ENCODE measurements at regions not wholly inside any gene's neighbourhood (a gene's known extent, or its start where the extent isn't known, plus 50 kb on each side); places are given as distances from the start of the nearest gene placed in this dataset.
"Not testable (repeated sequence)": the region's sequence is repeated elsewhere in the genome, so short reads cannot be mapped to it uniquely, and the experiment has no call there.

DNA sequence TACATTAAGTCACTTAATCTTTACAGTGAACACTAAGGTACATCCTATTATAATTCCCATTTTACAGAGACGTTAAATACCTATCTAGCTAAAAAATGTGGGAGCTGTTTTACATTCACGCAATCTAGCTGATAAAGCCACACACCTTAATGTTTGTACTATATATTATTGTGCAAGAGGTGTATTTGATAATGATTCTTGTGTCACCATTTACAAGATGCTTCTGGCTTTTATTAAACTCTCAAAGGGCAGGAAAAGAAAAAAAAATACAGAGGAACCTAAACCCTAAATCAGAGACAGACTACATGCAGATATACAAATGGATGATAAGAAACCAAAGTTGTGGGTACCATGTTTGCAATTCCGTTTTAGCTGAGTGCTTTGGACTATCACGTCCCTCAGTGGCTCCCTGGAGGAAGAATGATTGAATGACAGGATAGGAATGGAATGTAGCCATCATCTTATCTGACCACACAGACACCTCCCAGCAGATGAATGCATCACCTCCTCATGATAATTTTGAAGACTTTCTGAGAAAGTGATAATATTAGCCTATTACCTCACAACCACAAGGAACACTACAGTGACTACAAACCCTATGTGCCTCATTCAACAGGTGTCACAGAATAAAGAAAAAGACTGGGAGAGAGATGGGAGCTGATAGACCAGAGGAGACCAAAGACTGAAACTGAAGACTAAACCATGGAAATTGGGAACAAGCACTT lies 230.5 kb upstream of the SERP2 start:
- Histone ChIP-seq H3K9me2 (replicated peaks; ENCODE audit: insufficient read depth, low read length) (no peaks in the 10 kb centered on the region), H3K36me3 (ENCODE audit: insufficient read depth, low read length) (no peaks in the 10 kb centered on the region), H3K27me3 (ENCODE audit: low read length) (no peaks in the 10 kb centered on the region; the same call in 1 of the 2 replicates), H3K4me2 (ENCODE audit: low read depth, low read length, poor library complexity, severe bottlenecking) (peak overlapping the region; percentile 64), H3K4me1 (ENCODE audit: low read length) (peaks cover 17% of the 10 kb centered on the region), H4K20me1 (ENCODE audit: insufficient read depth, low read depth, low read length) (no peaks in the 10 kb centered on the region), H3K79me2 (ENCODE audit: low read length) (no peaks in the 10 kb centered on the region), H3K27ac (ENCODE audit: low read length) (no peak overlapping the region), H2AFZ (ENCODE audit: low read length) (peak overlapping the region; percentile 83; the same call in 1 of the 2 replicates), H3K4me3 (ENCODE audit: low read length) (no peak overlapping the region; the same call in 1 of the 2 replicates), H3K9me3 (ENCODE audit: low read length) (no peaks in the 10 kb centered on the region), H3K9ac (ENCODE audit: low read length) (peak overlapping the region; percentile 74)
- no peak for DNase-seq

DNA sequence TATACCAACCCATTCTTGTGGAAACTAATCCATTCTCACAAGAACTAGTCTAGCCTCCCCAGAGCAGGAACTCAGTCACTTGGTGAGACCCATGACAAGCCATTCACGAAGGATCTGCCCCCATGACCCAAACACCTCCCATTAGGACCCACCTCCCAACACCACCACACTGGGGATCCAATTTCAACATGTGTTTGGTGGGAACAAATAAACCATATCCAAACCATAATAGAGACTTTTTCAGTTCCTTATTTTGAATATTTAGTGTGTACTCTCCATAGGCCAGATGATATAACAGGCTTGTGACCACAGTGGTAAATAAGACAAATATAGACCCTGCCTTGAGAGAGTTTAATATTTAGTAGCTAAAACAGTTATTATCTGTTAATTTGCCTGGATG lies 227.5 kb upstream of the SERP2 start:
- Histone ChIP-seq H3K4me3 (ENCODE audit: low read length) (no peak overlapping the region), H3K36me3 (ENCODE audit: insufficient read depth, low read length) (no peaks in the 10 kb centered on the region), H3K27ac (ENCODE audit: low read length) (no peak overlapping the region), H4K20me1 (ENCODE audit: insufficient read depth, low read depth, low read length) (no peaks in the 10 kb centered on the region), H3K9me2 (replicated peaks; ENCODE audit: insufficient read depth, low read length) (no peaks in the 10 kb centered on the region), H3K9ac (ENCODE audit: low read length) (no peak overlapping the region), H2AFZ (ENCODE audit: low read length) (no peak overlapping the region), H3K4me2 (ENCODE audit: low read depth, low read length, poor library complexity, severe bottlenecking) (no peak overlapping the region), H3K27me3 (ENCODE audit: low read length) (no peaks in the 10 kb centered on the region), H3K9me3 (ENCODE audit: low read length) (no peaks in the 10 kb centered on the region), H3K79me2 (ENCODE audit: low read length) (no peaks in the 10 kb centered on the region), H3K4me1 (ENCODE audit: low read length) (peaks cover 13% of the 10 kb centered on the region)
- no peak for DNase-seq

DNA sequence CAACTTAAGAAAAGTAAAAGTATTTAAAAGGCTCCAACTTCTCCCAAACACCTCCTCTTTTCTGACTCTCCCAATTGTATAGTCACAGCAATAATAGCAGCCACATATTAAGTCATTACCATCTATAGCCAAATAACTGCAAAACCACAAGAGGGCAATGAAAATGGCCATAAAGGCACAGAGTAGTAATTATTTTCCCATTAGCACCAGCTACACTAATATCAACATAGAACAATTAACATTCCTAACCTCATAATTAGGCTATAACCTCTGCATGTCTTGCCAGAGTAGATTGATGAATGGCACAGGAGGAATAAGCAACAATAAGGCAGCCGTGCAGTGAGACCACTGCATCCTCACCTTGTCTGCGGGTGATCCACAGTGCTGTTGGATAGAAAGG lies 226.4 kb upstream of the SERP2 start:
- Histone ChIP-seq H2AFZ (ENCODE audit: low read length) (no peak overlapping the region), H3K9me3 (ENCODE audit: low read length) (no peaks in the 10 kb centered on the region), H3K9me2 (replicated peaks; ENCODE audit: insufficient read depth, low read length) (no peaks in the 10 kb centered on the region), H3K27me3 (ENCODE audit: low read length) (0 out of 2 replicates have a peak, but pooled peaks cover 2% of the 10 kb centered on the region), H3K4me2 (ENCODE audit: low read depth, low read length, poor library complexity, severe bottlenecking) (no peak overlapping the region), H3K4me3 (ENCODE audit: low read length) (no peak overlapping the region), H3K36me3 (ENCODE audit: insufficient read depth, low read length) (no peaks in the 10 kb centered on the region), H3K79me2 (ENCODE audit: low read length) (no peaks in the 10 kb centered on the region), H3K27ac (ENCODE audit: low read length) (no peak overlapping the region), H3K9ac (ENCODE audit: low read length) (no peak overlapping the region), H4K20me1 (ENCODE audit: insufficient read depth, low read depth, low read length) (no peaks in the 10 kb centered on the region), H3K4me1 (ENCODE audit: low read length) (peaks cover 6% of the 10 kb centered on the region)
- DNase-seq: no peak

GRCh38 chr13:44147648-44148047 lies 226.0 kb upstream of the SERP2 start:
- 0 out of 2 replicates have a peak, but pooled peaks cover 2% of the 10 kb centered on the region for H3K27me3 ChIP-seq (ENCODE audit: low read length)
- H3K79me2 ChIP-seq (ENCODE audit: low read length): no peaks in the 10 kb centered on the region
- no peaks in the 10 kb centered on the region for H3K9me2 ChIP-seq (replicated peaks; ENCODE audit: insufficient read depth, low read length)
- H3K4me3 ChIP-seq (ENCODE audit: low read length): no peak overlapping the region
- peaks cover 2% of the 10 kb centered on the region for H3K4me1 ChIP-seq (ENCODE audit: low read length)
- H3K4me2 ChIP-seq (ENCODE audit: low read depth, low read length, poor library complexity, severe bottlenecking): no peak overlapping the region
- H4K20me1 ChIP-seq (ENCODE audit: insufficient read depth, low read depth, low read length): no peaks in the 10 kb centered on the region
- no peaks in the 10 kb centered on the region for H3K9me3 ChIP-seq (ENCODE audit: low read length)
- no peak for DNase-seq
- no peak overlapping the region for H3K9ac ChIP-seq (ENCODE audit: low read length)
- H3K36me3 ChIP-seq (ENCODE audit: insufficient read depth, low read length): no peaks in the 10 kb centered on the region
- H3K27ac ChIP-seq (ENCODE audit: low read length): no peak overlapping the region
- no peak overlapping the region for H2AFZ ChIP-seq (ENCODE audit: low read length)

DNA sequence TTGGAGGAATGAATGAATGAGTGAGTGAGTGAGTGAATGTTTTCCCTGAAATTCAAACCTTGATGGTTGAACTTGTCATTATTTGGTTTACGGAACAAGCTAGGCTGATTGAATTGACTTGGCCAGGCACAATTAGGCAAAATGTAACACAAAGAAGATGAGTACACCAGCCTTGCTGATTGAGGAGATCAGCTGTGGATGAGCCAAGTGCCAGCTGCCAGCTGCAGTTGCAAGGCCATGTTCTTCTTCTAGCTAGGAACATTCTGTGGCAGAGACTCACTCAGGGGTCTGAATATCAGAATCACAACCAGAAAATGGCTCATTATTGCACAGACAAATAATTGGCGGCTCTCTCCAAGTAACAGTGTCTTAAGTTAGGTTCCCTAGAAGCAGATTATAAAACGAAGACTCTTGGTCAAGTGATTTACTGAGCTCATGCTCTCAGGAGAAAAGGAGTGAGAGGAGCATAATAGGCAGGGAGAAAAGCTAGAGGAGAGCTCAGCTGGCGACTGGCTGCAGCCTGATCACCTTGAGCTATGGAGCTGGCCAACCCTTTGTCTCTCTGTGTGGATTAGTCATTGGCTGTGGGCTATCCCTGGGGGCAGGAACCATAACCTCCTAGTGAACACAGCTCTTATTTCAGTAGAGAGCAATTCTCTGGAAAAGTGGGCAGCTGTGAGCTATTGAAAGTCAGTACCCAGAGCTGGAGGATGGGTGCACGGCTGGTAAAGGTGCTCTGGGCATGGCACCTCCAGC lies 225.3 kb upstream of the SERP2 start:
- Histone ChIP-seq H3K4me1 (ENCODE audit: low read length) (no peaks in the 10 kb centered on the region), H3K27me3 (ENCODE audit: low read length) (0 out of 2 replicates have a peak, but pooled peaks cover 2% of the 10 kb centered on the region), H3K9me3 (ENCODE audit: low read length) (no peaks in the 10 kb centered on the region), H4K20me1 (ENCODE audit: insufficient read depth, low read depth, low read length) (no peaks in the 10 kb centered on the region), H3K4me2 (ENCODE audit: low read depth, low read length, poor library complexity, severe bottlenecking) (no peak overlapping the region), H2AFZ (ENCODE audit: low read length) (no peak overlapping the region), H3K27ac (ENCODE audit: low read length) (no peak overlapping the region), H3K9me2 (replicated peaks; ENCODE audit: insufficient read depth, low read length) (no peaks in the 10 kb centered on the region), H3K9ac (ENCODE audit: low read length) (no peak overlapping the region), H3K4me3 (ENCODE audit: low read length) (no peak overlapping the region), H3K79me2 (ENCODE audit: low read length) (no peaks in the 10 kb centered on the region), H3K36me3 (ENCODE audit: insufficient read depth, low read length) (no peaks in the 10 kb centered on the region)
- no peak for DNase-seq

DNA sequence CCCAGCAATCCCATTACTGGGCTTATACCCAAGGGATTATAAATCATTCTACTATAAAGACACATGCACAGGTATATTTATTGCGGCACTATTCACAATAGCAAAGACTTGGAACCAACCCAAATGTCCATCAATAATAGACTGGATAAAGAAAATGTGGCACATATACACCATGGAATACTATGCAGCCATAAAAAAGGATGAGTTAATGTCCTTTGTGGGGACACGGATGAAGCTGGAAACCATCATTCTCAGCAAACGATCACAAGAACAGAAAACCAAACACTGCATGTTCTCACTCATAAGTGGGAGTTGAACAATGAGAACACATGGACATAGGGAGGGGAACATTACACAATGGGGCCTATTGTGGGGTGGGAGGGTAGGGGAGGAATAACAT lies 224.4 kb upstream of the SERP2 start:
- not testable (repeated sequence) for H3K4me1 ChIP-seq (ENCODE audit: low read length); H3K36me3 ChIP-seq (ENCODE audit: insufficient read depth, low read length); H3K9me2 ChIP-seq (replicated peaks; ENCODE audit: insufficient read depth, low read length); H3K79me2 ChIP-seq (ENCODE audit: low read length); H2AFZ ChIP-seq (ENCODE audit: low read length); DNase-seq; H3K9ac ChIP-seq (ENCODE audit: low read length); H3K4me2 ChIP-seq (ENCODE audit: low read depth, low read length, poor library complexity, severe bottlenecking); H4K20me1 ChIP-seq (ENCODE audit: insufficient read depth, low read depth, low read length); H3K4me3 ChIP-seq (ENCODE audit: low read length); H3K27ac ChIP-seq (ENCODE audit: low read length); H3K9me3 ChIP-seq (ENCODE audit: low read length); H3K27me3 ChIP-seq (ENCODE audit: low read length)

- no peaks in the 10 kb centered on the region for H3K9me3 ChIP-seq (ENCODE audit: low read length)
- DNase-seq: no peak
- H3K36me3 ChIP-seq (ENCODE audit: insufficient read depth, low read length): no peaks in the 10 kb centered on the region
- no peak overlapping the region for H3K27ac ChIP-seq (ENCODE audit: low read length)
- no peak overlapping the region for H3K4me3 ChIP-seq (ENCODE audit: low read length)
- 0 out of 2 replicates have a peak, but pooled peaks cover 2% of the 10 kb centered on the region for H3K27me3 ChIP-seq (ENCODE audit: low read length)
- H3K9ac ChIP-seq (ENCODE audit: low read length): no peak overlapping the region
- H3K4me2 ChIP-seq (ENCODE audit: low read depth, low read length, poor library complexity, severe bottlenecking): no peak overlapping the region
- H3K4me1 ChIP-seq (ENCODE audit: low read length): no peaks in the 10 kb centered on the region
- H3K9me2 ChIP-seq (replicated peaks; ENCODE audit: insufficient read depth, low read length): no peaks in the 10 kb centered on the region
- no peak overlapping the region for H2AFZ ChIP-seq (ENCODE audit: low read length)
- H4K20me1 ChIP-seq (ENCODE audit: insufficient read depth, low read depth, low read length): no peaks in the 10 kb centered on the region
- no peaks in the 10 kb centered on the region for H3K79me2 ChIP-seq (ENCODE audit: low read length)
These were observed 223.8 kb upstream of the SERP2 start for GRCh38 chr13:44149821-44150220.

DNA sequence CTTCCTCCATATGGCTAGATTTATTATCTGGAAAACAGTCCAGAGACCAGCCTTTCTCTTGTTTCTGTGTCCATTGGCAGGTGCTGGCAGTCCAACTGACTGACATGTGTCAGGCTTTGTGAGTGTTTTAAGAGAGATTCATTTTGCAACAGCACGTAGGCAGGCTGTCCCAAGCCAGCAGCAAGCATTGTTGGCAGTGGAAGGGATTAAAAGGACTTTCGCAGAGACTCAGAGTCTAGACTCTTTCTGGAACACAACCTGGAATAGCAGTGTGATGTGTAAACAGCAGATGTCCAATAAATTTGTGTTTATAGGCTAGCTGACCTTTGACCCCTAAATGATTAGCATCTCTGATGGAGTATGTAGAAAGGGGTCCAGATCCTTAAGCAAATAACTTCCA lies 222.2 kb upstream of the SERP2 start:
- Histone ChIP-seq H3K79me2 (ENCODE audit: low read length) (no peaks in the 10 kb centered on the region), H3K9me3 (ENCODE audit: low read length) (no peaks in the 10 kb centered on the region), H4K20me1 (ENCODE audit: insufficient read depth, low read depth, low read length) (no peaks in the 10 kb centered on the region), H3K4me2 (ENCODE audit: low read depth, low read length, poor library complexity, severe bottlenecking) (no peak overlapping the region), H3K4me1 (ENCODE audit: low read length) (no peaks in the 10 kb centered on the region), H3K36me3 (ENCODE audit: insufficient read depth, low read length) (no peaks in the 10 kb centered on the region), H2AFZ (ENCODE audit: low read length) (no peak overlapping the region), H3K27me3 (ENCODE audit: low read length) (0 out of 2 replicates have a peak, but pooled peaks cover 2% of the 10 kb centered on the region), H3K27ac (ENCODE audit: low read length) (no peak overlapping the region), H3K9ac (ENCODE audit: low read length) (no peak overlapping the region), H3K4me3 (ENCODE audit: low read length) (no peak overlapping the region), H3K9me2 (replicated peaks; ENCODE audit: insufficient read depth, low read length) (no peaks in the 10 kb centered on the region)
- DNase-seq: no peak

All from Karpas-422 (cell line).